ENCODE measurements at regions not wholly inside any gene's neighbourhood (a gene's known extent, or its start where the extent isn't known, plus 50 kb on each side); places are given as distances from the start of the nearest gene placed in this dataset.
"Not testable (repeated sequence)": the region's sequence is repeated elsewhere in the genome, so short reads cannot be mapped to it uniquely, and the experiment has no call there.

DNA sequence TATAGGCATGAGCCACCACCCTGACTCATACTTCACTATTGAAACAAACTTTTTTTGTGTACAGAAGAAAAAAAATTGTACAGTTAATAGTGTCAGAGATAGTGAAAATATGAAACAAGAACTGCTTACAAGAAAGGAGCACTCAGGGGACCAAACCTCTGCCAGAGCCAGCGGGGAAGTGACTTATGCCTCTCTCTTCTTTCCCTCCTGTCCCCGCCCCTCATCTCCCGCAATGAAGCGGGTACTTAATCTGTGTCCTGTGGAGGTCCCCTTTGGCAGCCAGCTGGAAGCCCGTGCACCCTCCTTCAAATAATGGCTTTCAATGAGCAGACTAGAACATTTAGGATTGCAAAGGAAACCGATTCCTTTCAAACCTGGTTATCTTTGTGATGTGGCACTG, 51.5 kb downstream of the PPIAL4A start:
- not testable (repeated sequence) for DNase-seq

- peak; percentile 34 for DNase-seq
Observed at GRCh38 chr1:120941836-120942217, 52.3 kb downstream of the PPIAL4A start.

DNA sequence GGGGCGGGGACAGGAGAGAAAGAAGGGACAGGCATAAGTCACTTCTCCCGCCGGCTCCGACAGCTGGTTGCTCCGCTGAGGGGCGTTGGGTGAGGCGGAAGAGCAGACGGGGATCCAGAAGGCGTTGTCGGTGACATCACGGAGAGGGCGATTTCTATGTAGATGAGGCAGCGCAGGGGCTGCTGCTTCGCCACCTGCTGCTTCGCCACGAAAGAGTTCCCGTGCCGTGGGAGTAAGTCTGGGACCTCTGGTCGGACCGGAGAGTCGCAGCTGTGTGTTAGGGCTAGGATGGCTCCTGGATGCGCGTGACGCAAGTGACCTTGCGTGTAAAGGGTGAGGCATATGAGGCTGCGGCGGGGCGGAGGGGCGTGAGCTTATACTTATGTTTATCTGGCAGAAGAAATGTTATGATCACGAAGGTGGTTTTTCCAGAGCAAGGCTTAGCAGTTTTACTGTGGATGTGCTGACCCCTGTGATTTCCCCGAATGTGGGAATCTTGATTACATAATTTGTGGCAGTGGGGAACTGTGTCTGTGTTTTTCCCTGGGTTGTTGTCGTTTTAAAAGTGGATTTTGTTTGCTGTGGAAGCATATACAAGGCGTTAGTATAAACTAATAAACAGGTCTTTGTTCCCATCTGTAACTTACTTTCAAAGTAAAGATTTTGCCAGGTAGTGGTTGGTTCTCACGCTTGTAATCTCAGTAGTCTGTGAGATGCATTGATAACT, 52.8 kb downstream of the PPIAL4A start:
- DNase-seq, result peak; percentile 84

GRCh38 chr1:120942945-120943319, 53.4 kb downstream of the PPIAL4A start:
- DNase-seq, result not testable (repeated sequence)

DNA sequence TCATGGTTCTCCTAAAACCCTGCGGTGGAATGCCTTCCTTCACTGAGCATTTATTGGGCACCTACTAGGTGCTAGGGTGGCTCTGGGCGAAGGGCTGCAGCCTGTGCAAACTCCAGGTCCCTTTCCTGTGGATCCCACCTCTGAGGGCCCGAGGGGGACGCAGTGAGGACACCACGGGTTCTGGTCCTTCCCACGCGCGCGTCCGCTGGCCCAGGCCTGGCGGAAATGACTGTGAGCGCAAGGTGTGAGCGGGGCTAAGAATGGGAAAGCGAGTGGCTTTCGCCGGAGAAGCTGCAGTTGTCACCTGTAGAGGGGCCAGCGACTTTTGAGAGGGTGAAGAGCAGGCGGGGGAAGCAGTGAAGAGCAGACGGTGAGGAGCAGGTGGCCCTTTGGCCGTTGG, 55.1 kb downstream of the PPIAL4A start:
- not testable (repeated sequence) for DNase-seq

DNA sequence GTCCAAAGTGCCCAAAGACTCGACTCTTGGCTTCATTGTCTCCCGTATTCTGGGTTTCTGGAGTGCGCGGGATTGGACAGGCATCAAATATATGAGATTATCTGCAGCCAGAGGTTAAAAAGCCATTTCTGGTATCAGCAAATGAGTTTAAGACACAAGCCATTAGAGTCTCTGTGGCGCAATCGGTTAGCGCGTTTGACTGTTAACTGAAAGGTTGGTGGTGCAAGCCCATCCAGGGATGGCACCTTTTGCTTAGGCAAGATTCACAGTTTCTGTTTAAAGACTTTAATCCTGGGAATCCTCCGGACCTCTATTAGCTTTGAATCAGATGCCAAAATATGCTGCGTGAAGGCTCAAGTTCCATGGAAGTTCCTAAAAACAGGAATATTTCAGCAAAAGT, 55.6 kb downstream of the PPIAL4A start:
- DNase-seq, result not testable (repeated sequence)

GRCh38 chr1:120947114-120947513, 57.5 kb downstream of the PPIAL4A start:
- DNase-seq, result not testable (repeated sequence)

GRCh38 chr1:120949724-120950123, 60.2 kb downstream of the PPIAL4A start:
- DNase-seq, result not testable (repeated sequence)

DNA sequence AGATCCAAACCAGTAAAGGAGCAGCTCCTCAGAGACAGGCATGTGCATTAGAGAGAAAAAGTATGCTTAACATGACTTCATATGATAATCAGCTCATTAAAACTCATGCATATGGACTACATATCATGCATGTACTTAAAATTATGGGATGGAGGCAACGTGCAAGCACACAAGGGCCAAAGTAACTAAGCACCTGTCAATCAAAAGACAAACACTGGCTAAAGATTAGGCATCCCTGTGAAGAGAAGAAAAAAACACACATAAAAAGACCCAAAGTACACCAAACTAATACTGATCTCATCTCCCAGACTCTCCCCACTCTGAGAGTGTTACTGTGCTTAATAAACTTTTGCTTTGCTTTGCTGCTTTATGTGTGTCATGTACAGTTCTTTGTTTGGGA, 61.1 kb downstream of the PPIAL4A start:
- not testable (repeated sequence) for DNase-seq

- not testable (repeated sequence) for DNase-seq
Observed at GRCh38 chr1:120951100-120951499, 61.5 kb downstream of the PPIAL4A start.

- not testable (repeated sequence) for DNase-seq
Observed at GRCh38 chr1:120952207-120952870, 62.8 kb downstream of the PPIAL4A start.

DNA sequence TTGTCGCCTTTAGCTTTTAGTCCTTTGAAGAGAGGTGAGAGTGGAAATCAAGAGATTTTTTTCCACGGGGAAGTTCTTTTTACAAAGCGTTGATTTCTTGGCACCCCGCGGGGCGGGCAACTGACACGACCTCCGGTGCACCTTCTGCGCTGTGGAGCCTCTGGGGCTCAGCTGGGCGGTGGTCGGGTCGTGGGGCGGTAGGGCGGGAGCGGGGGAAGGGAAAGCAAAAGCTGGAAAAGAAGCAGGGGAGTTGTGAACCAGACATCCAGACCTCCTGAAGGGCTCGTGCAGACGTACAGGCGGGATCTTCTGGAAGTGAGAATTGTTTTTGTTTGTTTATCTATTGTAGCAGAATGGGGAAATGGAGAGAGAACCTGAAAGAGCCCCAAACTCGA, 63.3 kb downstream of the PPIAL4A start:
- DNase-seq, result not testable (repeated sequence)

DNA sequence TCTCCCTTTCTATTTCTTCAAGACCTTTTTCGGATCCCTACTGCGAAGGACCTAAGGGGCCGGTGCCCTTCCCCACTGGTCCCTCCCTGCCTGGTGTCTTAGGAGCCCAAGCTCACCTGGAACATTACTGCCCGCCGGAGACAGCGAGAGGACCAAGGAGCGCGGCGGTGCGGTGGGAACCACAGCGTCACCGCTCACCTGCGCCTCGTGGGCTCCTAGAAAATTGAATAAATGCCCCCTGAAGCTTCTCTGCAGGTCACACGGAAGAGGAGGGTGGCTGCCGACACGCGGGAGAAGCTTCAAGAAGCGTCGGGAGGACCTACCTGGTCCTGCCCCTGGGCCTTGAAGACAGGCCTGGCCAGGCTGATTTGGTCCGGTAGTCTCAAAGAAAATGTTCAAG, 65.2 kb downstream of the PPIAL4A start:
- DNase-seq, result no peak

- not testable (repeated sequence) for DNase-seq
Observed at GRCh38 chr1:120955961-120956360, 66.4 kb downstream of the PPIAL4A start.

DNA sequence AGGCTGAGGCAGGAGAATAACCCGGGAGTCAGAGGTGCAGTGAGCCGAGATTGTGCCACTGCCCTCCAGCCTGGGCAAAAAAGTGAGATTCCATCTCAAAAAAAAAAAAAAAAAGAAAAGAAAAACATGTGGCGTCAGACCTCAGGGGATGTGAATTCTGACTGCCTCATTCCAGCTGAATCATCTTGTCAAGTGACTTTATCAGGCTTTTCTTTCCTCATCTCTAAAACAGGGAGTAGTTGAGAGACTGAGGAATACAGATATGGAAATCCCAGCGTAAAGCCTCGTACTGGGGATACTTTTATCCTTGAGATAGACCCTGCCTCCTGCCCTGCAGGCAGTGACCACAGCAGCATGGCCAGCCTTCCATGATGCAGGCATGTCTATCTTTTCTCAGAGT, 76.4 kb downstream of the PPIAL4A start:
- not testable (repeated sequence) for DNase-seq

- not testable (repeated sequence) for DNase-seq
Observed at GRCh38 chr1:120972863-120973262, 83.3 kb downstream of the PPIAL4A start.

DNA sequence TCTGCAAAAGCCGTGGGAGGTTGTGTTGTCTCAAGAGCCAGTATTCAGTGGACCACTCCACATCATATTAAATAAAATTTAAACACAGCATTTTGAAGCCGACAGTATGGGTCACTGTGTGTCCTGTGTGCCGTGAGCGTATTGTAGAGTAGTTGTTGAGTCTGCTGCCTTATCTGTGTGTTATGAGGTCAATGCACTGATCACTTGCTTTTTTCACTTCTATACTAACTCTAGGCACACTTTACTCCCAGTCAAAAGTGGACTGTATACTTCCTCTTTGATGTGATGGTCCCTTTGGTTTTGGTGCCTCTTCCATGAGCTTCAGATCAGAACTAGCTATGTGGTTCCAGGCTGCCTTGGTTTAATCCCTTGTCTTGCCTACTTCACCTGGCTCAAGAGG, 84.3 kb downstream of the PPIAL4A start:
- not testable (repeated sequence) for DNase-seq

GRCh38 chr1:120977279-120977678, 87.7 kb downstream of the PPIAL4A start:
- not testable (repeated sequence) for DNase-seq

DNA sequence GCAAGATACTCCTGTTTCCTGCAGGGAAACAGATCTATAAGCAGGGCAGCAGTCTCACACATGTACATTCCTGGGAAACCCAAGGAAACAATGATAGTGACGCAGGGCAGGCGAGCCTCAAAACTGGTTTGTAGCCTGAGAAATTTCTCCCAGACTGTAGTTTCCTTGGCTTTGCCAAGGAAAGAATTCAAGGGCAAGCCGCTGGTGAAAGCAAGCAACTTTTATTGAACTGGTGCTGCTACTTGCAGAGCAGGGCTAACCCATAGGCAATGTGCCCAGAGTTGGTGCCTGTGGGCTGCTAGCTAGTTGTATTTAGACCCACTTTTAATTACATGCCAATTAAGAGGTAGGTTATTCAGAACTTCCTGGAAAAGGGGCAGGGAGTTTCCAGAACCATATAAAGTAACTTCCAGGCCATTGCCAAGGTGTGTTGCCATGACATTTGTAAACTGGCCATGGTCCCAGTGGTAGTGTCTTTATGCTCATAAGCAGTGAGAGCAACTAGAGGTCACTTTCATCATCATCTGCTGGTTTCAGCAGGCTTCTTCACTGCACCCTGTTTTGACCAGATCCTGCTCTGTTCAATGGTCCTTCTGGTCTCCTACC, 92.0 kb downstream of the PPIAL4A start:
- not testable (repeated sequence) for DNase-seq

DNA sequence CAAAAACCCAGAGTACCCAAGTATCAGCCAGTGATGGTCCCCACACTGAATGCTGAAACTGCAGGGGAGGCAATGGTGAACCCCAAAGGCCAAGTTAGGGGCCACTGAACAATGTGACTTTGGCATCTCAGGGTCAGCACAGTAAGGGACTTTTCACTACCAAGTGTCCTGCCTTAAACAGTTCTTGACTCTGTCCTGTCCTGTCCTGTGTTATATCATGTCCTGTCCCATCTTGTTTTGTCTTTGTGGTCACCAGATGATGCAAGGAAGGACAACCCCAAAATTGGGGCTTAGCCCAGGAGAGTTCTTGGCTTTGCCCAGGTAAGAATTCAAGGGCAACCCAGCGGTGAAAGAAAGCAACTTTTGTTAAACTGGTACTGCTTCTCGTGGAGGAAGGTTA, 105.0 kb downstream of the PPIAL4A start:
- not testable (repeated sequence) for DNase-seq

DNA sequence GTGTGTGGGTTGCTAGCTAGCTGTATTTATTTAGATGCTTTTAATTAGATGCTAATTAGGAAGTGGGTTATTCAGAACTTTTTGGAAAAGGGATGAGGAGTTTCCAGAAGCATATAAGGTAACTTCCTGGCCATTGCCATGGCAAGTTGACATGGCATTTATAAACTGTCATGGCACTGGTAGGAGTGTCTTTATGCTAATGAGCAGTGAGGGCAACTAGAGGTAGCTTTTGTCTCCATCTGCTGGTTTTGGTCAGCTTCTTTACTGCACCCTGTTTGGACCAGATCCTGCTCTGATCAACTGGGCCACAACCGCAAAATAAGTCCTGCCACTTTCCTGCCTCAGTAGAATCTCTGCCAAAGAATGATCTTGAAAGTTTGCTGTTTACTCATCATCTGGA, 105.5 kb downstream of the PPIAL4A start:
- DNase-seq, result not testable (repeated sequence)

DNA sequence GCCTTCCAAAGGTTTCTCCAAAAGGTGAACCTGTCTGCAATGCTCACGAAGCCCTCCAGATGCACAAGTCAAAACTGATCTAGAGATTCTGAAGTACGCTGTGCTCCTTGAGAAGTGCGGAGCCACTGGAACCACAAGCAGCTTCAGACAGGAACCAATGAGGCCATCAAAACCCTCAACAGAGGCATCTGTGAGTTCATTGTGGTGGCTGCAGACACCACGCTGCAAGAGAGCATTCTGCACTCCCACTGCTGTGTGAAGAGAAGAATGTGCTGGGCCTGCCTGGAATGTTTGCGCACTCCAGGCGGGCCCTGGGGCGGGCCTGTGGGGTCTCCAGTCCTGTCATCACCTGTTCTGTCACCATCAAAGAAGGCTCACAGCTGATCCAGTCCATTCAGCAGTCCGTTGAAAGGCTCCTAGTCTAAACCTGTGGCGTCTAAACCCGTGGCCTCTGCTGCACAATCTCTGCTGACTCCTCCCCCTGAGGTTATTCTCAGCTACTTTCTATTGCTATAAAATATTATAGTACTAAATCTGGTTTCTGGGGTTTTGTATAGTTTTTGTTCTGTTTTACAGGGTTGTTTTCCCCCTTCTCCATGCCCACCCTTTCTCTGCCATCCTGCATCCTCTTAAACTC, 111.6 kb downstream of the PPIAL4A start:
- DNase-seq, result peak; percentile 7

GRCh38 chr1:121003230-121003629, 113.7 kb downstream of the PPIAL4A start:
- not testable (repeated sequence) for DNase-seq

Measured in CD4-positive, alpha-beta T cell treated with Interleukin-6 for 4 hours (primary cell).